ENCODE measurements at regions not wholly inside any gene's neighbourhood (a gene's known extent, or its start where the extent isn't known, plus 50 kb on each side); places are given as distances from the start of the nearest gene placed in this dataset.
"Not testable (repeated sequence)": the region's sequence is repeated elsewhere in the genome, so short reads cannot be mapped to it uniquely, and the experiment has no call there.

GRCh38 chr1:90346757-90347156, 351.8 kb downstream of the ZNF326 start:
- no peak for DNase-seq

DNA sequence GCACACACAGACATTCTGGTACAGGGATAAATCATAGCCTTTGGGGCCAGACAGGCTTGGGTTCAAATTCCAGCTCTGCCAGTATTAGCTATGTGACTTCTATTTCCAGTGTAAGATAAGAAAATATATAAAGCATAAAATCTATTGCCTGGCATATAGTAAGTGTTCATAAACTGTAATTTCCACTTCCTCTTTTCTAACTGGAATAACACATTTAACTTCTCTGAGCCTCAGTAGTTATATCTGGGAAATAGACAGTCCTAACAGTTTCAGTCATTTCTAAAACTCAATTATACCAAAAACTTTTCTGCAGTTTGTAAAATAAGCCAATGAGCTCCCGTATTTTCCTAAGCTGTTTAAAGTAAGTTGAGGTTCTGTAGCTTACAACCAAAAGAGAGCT, 351.4 kb downstream of the ZNF326 start:
- no peak for DNase-seq

GRCh38 chr1:90344963-90345730, 350.2 kb downstream of the ZNF326 start:
- no peak for DNase-seq

DNA sequence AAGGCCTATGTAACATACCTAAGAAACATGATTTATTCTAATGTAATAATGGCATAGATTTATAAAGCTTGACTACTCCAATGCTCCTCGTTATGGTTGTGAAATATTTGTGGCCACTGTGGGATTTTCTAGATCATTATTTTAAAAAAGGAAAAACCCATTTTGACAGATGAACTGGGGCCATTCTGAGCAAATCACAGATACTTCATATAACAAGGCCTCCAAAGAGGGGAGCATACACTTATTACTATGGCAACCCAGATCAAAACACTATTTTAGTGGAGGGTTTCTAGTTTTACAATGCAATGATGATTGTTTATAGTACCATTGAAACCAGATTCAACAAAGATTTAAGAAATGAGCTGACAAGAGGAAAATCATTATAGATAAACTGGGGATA, 346.6 kb downstream of the ZNF326 start:
- no peak for DNase-seq

DNA sequence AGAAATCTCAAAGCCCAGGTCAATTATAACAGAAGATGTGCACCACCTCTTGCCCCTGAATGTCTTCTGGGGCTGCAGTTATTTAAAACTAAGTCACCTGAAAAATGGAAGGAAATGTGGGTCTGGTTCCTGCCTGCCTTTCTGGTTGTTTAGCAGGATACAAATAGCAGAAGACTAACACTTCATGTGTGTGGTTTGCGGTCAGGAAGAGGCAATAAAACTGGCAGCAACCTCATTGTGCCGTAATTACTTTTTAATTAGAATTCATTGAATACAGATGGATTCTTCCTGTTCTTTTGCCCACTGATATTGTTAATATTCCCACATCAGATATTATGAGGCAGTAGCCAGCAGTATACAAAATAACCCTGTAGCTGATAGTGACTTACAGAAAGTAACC, 345.7 kb downstream of the ZNF326 start:
- no peak for DNase-seq

DNA sequence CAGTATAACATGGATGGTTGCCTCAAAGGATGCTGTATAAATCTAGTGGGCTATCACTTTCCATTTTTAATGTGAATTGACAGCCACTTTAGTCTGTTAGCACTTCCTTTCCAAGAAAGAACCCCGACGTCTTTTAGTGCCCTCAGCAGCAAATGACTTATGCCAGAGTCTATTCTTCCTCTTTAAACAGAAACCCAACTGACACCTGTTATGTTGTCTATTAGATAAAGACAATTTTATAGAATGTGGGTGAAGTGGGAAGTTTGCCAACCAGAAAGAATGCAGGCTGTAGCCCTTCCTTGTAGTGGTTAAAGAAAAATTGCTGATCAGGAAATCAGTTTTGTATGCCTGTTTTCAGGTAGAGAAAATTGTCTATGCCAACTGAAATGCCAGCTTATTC, 344.9 kb downstream of the ZNF326 start:
- no peak for DNase-seq

DNA sequence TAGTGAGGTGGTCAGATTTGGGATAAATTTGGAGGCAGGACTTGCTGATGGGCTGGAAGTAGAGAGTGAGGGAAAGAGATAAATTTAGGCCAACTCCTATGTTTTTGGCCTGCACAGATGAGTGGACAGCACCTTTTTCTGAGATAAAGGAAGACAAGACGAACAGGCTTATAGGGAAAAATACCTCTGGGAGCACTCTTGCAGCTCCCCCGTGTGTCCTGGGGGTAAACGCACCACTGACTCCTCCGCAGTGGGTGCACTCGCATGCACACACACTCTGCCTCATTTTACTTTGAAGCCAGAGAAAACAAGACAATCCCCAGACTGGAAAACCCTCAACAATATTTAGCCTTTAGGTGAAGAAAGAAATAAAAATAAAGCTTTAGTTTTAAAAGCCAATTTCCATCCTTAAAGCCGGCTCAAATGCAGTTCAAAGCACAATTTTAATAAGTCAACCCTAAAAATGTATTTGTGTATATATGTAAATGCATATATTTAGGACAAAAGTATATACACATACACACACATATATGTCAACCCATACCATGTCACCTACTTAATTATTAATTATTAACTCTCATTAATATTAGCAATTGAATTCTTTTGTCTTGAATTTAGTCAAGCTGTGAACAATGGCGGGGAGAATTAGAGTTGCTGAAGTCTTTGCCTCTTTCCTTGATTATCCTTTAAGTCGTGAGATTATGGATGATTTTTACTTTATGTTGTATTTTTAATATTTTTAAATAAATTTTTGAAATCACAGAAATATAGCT, 341.8 kb downstream of the ZNF326 start:
- DNase-seq, result no peak

GRCh38 chr1:90335558-90335957, 340.6 kb downstream of the ZNF326 start:
- DNase-seq, result no peak

GRCh38 chr1:90334137-90334536, 339.2 kb downstream of the ZNF326 start:
- DNase-seq, result no peak

- no peak for DNase-seq
These were observed 330.3 kb downstream of the ZNF326 start for GRCh38 chr1:90325168-90325567.

- DNase-seq, result no peak
These were observed 327.3 kb downstream of the ZNF326 start for GRCh38 chr1:90322186-90322585.

- no peak for DNase-seq
These were observed 325.0 kb downstream of the ZNF326 start for GRCh38 chr1:90319918-90320317.

GRCh38 chr1:90318431-90318830, 323.5 kb downstream of the ZNF326 start:
- DNase-seq, result no peak

- DNase-seq, result no peak
These were observed 322.7 kb downstream of the ZNF326 start for GRCh38 chr1:90317628-90318027.

GRCh38 chr1:90314533-90314932, 319.6 kb downstream of the ZNF326 start:
- no peak for DNase-seq

DNA sequence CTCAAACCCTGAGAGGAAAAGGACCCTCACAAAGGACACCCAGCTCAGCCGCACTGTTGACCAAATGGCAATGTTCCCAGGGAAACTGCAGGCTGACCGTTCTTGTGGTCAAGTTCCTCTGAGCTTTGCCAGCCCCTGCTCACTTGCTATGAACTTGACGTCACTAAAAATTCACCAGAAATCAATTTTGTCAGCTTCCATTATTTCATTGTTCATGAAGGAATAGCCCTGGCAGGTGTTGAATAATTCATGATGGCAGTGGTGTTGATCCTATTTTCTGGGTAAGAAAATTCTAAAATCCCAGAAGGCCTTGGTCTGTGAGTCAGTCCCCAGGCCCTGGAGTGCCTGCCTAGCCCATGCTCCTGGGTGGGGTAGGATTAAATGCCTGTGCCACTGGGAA, 318.9 kb downstream of the ZNF326 start:
- no peak for DNase-seq

DNA sequence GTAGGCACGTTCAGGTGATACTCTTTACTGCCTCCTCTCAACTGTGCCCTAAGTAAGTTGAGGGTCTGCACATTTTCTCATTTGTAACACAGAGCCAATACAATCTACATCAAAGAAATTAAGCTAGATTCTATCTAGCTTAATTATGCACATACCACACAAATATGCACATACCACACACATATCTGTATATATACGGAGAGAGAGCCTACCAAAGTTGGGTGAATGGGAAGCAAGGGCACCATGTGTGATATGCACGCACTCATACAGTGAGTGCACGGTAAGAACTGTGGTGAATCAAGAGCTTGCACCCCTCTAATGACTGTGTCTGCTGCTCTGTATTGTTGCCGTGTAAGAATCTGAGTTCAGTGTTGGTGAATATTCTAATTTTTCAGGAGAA, 314.9 kb downstream of the ZNF326 start:
- DNase-seq, result no peak

GRCh38 chr1:90308421-90308820, 313.5 kb downstream of the ZNF326 start:
- no peak for DNase-seq

DNA sequence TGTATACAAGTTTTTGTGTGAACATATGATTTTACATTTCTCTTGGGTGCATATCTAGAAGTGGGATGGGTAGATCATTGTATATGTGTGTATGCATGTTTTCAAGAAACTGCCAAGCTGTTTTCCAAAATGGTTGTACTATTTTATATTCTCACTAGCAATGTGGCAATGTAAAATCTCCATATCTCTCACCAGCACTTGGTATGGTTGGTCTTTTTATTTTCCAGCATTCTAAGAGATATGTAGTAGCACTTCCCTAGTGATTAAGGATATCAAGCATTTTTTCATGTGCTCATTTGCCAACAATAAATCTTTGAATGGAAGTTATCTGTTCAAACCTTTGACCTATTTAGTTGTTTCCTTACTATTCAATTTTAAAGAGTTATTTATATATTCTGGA, 310.7 kb downstream of the ZNF326 start:
- DNase-seq, result no peak

- DNase-seq, result no peak
These were observed 301.4 kb downstream of the ZNF326 start for GRCh38 chr1:90296327-90296726.

DNA sequence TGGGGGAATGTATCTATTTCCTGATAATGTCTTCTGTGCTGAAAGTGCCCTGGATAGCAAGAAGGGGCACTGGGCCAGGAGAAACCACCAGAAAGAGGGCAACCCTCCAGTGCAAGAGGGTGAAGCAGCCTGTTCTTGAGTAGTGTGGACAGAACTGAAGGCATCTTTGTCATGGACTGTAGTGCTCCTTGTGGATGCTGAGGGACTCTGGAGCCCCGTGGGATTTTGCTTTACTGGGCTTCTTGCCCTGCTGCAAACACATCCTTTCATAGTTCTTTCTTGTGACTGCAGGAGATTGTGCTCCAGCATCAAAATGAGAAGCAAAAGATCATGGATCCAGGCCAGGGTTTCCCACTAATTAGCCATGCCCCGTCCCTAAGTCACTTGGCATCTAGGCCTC, 300.6 kb downstream of the ZNF326 start:
- DNase-seq, result no peak

- no peak for DNase-seq
These were observed 296.7 kb downstream of the ZNF326 start for GRCh38 chr1:90291431-90292216.

DNA sequence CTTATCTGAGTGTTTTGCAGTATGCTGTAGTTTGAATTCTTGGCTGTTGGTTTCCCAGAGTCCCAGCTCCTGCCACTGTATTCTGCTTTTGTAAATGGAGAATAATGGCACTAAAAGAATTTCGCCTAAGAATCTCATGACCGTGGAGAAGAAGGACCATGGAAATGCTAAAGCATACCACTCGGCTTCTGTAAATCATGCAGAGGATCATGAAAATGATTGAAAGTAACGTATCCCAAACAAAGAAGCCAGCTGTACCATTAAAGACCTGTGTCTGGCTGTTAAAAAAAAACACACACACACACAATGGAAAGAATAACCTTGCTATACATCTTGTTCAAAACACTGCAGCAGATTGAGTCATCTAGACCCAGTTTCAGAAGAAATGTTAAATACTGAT, 287.9 kb downstream of the ZNF326 start:
- DNase-seq, result no peak

GRCh38 chr1:90281886-90282285, 287.0 kb downstream of the ZNF326 start:
- DNase-seq, result not testable (repeated sequence)

All from NCI-H2081 treated with DMSO at 0.1 percent for 48 hours (cell line).